Spleen (tissue), 11 donors: ENCODE measurements at regions not wholly inside any gene's neighbourhood (a gene's known extent, or its start where the extent isn't known, plus 50 kb on each side); places are given as distances from the start of the nearest gene placed in this dataset.

Experiments used
- DNase-seq: peaks from one replicate; pipeline ENCODE4 v3.0.0-alpha.2; 2020
- H3K27ac ChIP-seq, 8 donors: fragments of 200-600 bp; sonication (generic) in 7 of 8; 1 replicate in 4 of 8; 2 replicates in 4 of 8; pipeline versions ENCODE4 v1.5.0 to v1.8.0; 2016 to 2021; ENCODE audit warnings: inconsistent platforms in 4 of 8, mild to moderate bottlenecking in 4 of 8, moderate library complexity in 1 of 8
- H3K27me3 ChIP-seq, 7 donors: fragments of 200-600 bp; sonication (generic) in 6 of 7; replicated peaks in 1 of 7; 1 replicate in 4 of 7; 2 replicates in 3 of 7; pipeline versions ENCODE4 v1.5.0 to v1.8.0; 2016 to 2021; ENCODE audit warnings: inconsistent platforms in 3 of 7, mild to moderate bottlenecking in 1 of 7
- H3K36me3 ChIP-seq, 6 donors: fragments of 200-600 bp; sonication (generic) in 5 of 6; 1 replicate in 4 of 6; 2 replicates in 2 of 6; pipeline versions ENCODE4 v1.5.0 to v1.8.0; 2016 to 2021; ENCODE audit warnings: inconsistent platforms in 2 of 6
- H3K4me1 ChIP-seq, 6 donors: fragments of 200-600 bp; sonication (generic) in 5 of 6; 1 replicate in 3 of 6; 2 replicates in 3 of 6; pipeline versions ENCODE4 v1.5.0 to v1.8.0; 2016 to 2021; ENCODE audit warnings: inconsistent platforms in 3 of 6
- H3K4me3 ChIP-seq, 8 donors: fragments of 200-600 bp; sonication (generic) in 7 of 8; 1 replicate in 4 of 8; 2 replicates in 4 of 8; pipeline versions ENCODE4 v1.5.0 to v1.8.0; 2016 to 2021; ENCODE audit warnings: inconsistent platforms in 4 of 8, mild to moderate bottlenecking in 4 of 8, moderate library complexity in 2 of 8
- H3K9me3 ChIP-seq, 8 donors: fragments of 200-600 bp; sonication (generic) in 7 of 8; 1 replicate in 4 of 8; 2 replicates in 4 of 8; pipeline versions ENCODE4 v1.5.0 to v1.8.0; 2016 to 2021; ENCODE audit warnings: inconsistent platforms in 4 of 8
- POLR2A ChIP-seq, 3 donors: fragments of 450-650 bp; IDR thresholded peaks; one replicate each; pipeline ENCODE4 v1.5.1; 2017; ENCODE audit warnings: antibody characterized with exemption in 3 of 3, mild to moderate bottlenecking in 1 of 3
- POLR2AphosphoS5 ChIP-seq, 3 donors: sonication (generic); formaldehyde crosslinking; IDR thresholded peaks; one replicate each; pipeline ENCODE4 v1.5.1; 2017; ENCODE audit warnings: antibody characterized with exemption in 3 of 3
- WGBS, 5 donors: extraction: QIAGEN DNeasy Blood & Tissue Kit in 3 of 5; methylation state at CpG; one replicate each; pipeline versions ENCODE4 v1.1.5 to v1.1.7; 2013 to 2018; 5-methylcytosine and 5-hydroxymethylcytosine counted together
- intact Hi-C: fragments of 100-400 bp; cut with DNase I; formaldehyde crosslinking; loops from one replicate; pipeline ENCODE4 v1.15.0; 2023; ENCODE audit warnings: low total_unique reads
- TF ChIP-seq, protein P1 (sequence below), 11 experiments: fragments of 200-600 bp in 7 of 11; fragments of 450-650 bp in 4 of 11; sonication (generic) in 4 of 11; IDR thresholded peaks in 8 of 11; conservative IDR thresholded peaks in 3 of 11; 1 replicate in 7 of 11; 2 replicates in 4 of 11; pipeline versions ENCODE4 v1.4.0 to v1.8.0; 2016 to 2021; ENCODE audit warnings: antibody characterized with exemption in 11 of 11, inconsistent platforms in 4 of 11, mild to moderate bottlenecking in 1 of 11
- donor health status: healthy with polysubstance abuse.
- donor health status: DM: no; HTN: no; CAD: no; lungs with moderate emphysema.
- donor health status: DM: no; HTN: no; CAD: no.
- donor health status: Bipolar disorder and iron deficiency.
- donor health status: healthy.
- donor health status: DM: no; HTN: no; CAD: no.
- donor health status: DM: yes; HTN: yes; CAD: no.

DNA sequence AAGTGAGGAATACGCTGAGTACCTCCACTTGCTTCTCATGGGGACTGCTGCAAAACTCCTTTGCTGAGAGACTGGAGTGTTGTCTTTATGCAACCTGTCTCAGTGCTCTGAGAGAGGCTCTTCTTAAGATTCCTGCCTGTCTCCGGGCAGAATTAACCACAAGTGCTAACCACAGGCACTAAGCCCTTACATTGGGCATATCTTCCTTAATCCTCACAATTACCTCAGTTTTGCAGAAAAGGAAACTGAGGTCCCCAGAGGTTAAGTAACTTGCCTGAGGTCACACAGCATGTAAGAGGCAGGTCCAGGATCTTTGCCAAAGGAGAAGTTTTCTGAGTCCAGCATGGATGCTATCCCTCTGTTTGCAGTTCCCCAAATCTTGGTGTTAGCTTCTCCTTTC is 86.0 kb downstream of the GP2 start:
- H3K27ac ChIP-seq, result no peak overlapping the region
- WGBS, 5 donors, result 52 to 73% (median 69%) methylated on average over 2 of the region's 2 CpGs
- intact Hi-C loops, result no loop called here
- no peak overlapping the region for H3K4me3 ChIP-seq
- no peaks in the 10 kb centered on the region for H3K36me3 ChIP-seq
- H3K27me3 ChIP-seq, result peaks cover 0 to 29% (median 0%) of the 10 kb centered on the region in 7 donors
- H3K9me3 ChIP-seq, result no peaks in the 10 kb centered on the region
- H3K4me1 ChIP-seq, result no peaks in the 10 kb centered on the region
- TF ChIP-seq, protein P1, sequence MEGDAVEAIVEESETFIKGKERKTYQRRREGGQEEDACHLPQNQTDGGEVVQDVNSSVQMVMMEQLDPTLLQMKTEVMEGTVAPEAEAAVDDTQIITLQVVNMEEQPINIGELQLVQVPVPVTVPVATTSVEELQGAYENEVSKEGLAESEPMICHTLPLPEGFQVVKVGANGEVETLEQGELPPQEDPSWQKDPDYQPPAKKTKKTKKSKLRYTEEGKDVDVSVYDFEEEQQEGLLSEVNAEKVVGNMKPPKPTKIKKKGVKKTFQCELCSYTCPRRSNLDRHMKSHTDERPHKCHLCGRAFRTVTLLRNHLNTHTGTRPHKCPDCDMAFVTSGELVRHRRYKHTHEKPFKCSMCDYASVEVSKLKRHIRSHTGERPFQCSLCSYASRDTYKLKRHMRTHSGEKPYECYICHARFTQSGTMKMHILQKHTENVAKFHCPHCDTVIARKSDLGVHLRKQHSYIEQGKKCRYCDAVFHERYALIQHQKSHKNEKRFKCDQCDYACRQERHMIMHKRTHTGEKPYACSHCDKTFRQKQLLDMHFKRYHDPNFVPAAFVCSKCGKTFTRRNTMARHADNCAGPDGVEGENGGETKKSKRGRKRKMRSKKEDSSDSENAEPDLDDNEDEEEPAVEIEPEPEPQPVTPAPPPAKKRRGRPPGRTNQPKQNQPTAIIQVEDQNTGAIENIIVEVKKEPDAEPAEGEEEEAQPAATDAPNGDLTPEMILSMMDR (IDR thresholded peaks at IDR 0.05 in 8 of 11, conservative IDR thresholded peaks at IDR 0.05 in 3 of 11), result no peak
- TF ChIP-seq POLR2AphosphoS5 (IDR thresholded peaks at IDR 0.05) (no peak), POLR2A (IDR thresholded peaks at IDR 0.05) (no peak)
- DNase-seq, result no peak

DNA sequence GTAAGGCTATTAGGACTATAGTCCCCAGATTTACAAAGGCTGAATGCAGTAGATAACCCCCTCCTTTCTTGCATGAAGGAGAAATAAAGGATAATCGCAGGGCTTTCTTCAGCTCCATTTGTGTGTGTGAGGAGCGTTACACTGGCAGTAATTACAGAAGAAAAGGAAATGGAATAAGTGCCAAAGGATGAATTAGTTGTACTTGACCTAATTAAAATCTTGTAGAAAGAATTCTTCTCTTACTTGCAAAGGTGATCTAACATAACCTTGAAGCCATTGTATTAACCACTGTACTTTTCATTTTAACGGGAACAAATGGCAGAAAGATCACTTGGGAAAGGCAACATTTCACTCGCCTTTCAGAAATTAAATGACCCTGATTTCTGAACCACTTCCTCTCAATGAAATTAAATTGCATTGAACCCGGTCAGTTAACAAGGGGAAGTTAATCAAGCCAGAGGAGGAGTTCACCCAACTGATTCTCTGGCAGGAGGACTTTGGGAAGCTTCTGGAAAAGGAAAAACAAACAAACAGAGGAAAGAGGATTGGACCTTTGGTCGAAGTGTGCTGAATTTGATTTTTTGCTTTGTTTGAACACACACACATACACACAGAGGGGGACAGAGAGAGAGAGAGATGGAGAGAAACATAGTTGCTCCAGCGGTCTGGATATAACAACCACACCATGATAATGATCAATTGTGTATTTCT is 90.6 kb downstream of the GP2 start:
- WGBS, 5 donors, result 57 to 70% (median 65%) methylated on average over 7 of the region's 7 CpGs
- intact Hi-C loops, result no loop called here
- no peaks in the 10 kb centered on the region for H3K4me1 ChIP-seq
- peaks cover 0 to 20% (median 0%) of the 10 kb centered on the region in 7 donors for H3K27me3 ChIP-seq
- no peak overlapping the region for H3K27ac ChIP-seq
- TF ChIP-seq POLR2A (IDR thresholded peaks at IDR 0.05) (no peak), POLR2AphosphoS5 (IDR thresholded peaks at IDR 0.05) (no peak)
- TF ChIP-seq, protein P1 (IDR thresholded peaks at IDR 0.05 in 8 of 11, conservative IDR thresholded peaks at IDR 0.05 in 3 of 11), result no peak
- H3K36me3 ChIP-seq, result no peaks in the 10 kb centered on the region
- H3K9me3 ChIP-seq, result no peaks in the 10 kb centered on the region
- H3K4me3 ChIP-seq, result no peak overlapping the region
- no peak for DNase-seq

DNA sequence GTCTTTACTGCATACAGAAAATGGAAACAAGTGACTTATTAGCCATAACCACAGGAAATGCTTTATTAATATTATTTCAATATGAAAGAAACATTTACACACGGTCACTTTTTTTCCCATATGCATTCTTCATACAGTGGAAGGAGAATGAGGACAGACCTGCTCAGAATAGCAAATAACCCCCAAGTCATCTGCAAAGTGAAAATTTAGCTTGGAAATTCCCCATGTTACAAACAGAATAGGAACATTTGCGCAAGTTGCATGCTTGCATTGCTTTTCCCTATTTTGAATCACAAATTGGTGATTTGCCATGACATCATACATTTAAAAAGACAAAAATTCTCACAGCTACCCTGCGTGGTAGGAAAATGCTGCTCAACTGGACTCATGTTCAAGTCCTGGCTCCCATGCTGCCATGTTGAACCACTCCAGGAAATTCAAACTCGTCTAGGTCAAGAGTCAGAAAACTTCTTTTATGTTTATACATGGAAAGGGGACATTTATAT is 102.0 kb downstream of the GP2 start:
- H3K4me3 ChIP-seq, result no peak overlapping the region
- H3K27ac ChIP-seq, result no peak overlapping the region
- H3K4me1 ChIP-seq, result peaks cover 0 to 10% (median 0%) of the 10 kb centered on the region in 6 donors
- no peak for DNase-seq
- WGBS, 5 donors, result 80 to 89% (median 86%) methylated on average over 4 of the region's 4 CpGs
- peaks cover 0 to 14% (median 0%) of the 10 kb centered on the region in 7 donors for H3K27me3 ChIP-seq
- intact Hi-C loops, result no loop called here
- TF ChIP-seq POLR2A (IDR thresholded peaks at IDR 0.05) (no peak), POLR2AphosphoS5 (IDR thresholded peaks at IDR 0.05) (no peak)
- TF ChIP-seq, protein P1 (IDR thresholded peaks at IDR 0.05 in 8 of 11, conservative IDR thresholded peaks at IDR 0.05 in 3 of 11), result no peak
- H3K9me3 ChIP-seq, result peaks cover 0 to 19% (median 3%) of the 10 kb centered on the region in 8 donors
- no peaks in the 10 kb centered on the region for H3K36me3 ChIP-seq

DNA sequence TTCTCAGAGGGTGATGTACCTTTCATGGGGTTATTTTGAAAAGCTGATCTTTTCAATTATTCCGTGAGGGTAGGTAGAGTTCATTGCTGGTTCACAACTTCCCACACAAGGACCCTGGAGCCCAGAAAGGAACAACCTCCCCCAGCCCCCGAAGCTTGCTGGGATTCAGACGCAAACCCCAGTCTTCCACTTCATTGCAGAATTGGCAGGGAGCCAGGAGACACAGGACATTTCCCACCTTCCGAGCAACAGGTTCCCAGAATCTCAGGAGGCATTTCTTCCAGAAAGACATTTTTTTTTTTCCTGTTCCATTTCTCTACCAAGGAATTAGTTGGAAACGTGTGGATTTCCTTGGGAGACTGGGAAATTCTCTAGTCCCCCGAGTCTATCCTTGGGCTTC is 106.1 kb downstream of the GP2 start:
- TF ChIP-seq POLR2A (IDR thresholded peaks at IDR 0.05), result no peak
- TF ChIP-seq, protein P1 (IDR thresholded peaks at IDR 0.05 in 8 of 11, conservative IDR thresholded peaks at IDR 0.05 in 3 of 11), result no peak
- no peak for TF ChIP-seq POLR2AphosphoS5 (IDR thresholded peaks at IDR 0.05)
- WGBS, 5 donors, result 73 to 88% (median 84%) methylated on average over 6 of the region's 6 CpGs
- Histone ChIP-seq H3K27ac (no peak overlapping the region), H3K36me3 (no peaks in the 10 kb centered on the region), H3K4me1 (peaks cover 0 to 10% (median 0%) of the 10 kb centered on the region in 6 donors), H3K4me3 (no peak overlapping the region), H3K9me3 (peaks cover 0 to 8% (median 2%) of the 10 kb centered on the region in 8 donors), H3K27me3 (peaks cover 0 to 14% (median 0%) of the 10 kb centered on the region in 7 donors)
- intact Hi-C loops, result no loop called here
- DNase-seq, result no peak
